ENCODE measurements at regions not wholly inside any gene's neighbourhood (a gene's known extent, or its start where the extent isn't known, plus 50 kb on each side); places are given as distances from the start of the nearest gene placed in this dataset.

GRCh38 chr6:95815389-95816056, 200.3 kb upstream of the FUT9 start (continued):
- peak; percentile 85; the same call in 1 of the 2 replicates for TF ChIP-seq ZNF280D (CRISPR knock-in tag; IDR thresholded peaks at IDR 0.05)
- TF ChIP-seq MTA3 (CRISPR knock-in tag; IDR thresholded peaks at IDR 0.05): no peak
- TF ChIP-seq GMEB2 (CRISPR knock-in tag; IDR thresholded peaks at IDR 0.05; ENCODE audit: low read depth): 0 out of 2 replicates have a peak, but pooled peaks have one; percentile 15
- TF ChIP-seq RBFOX2 (IDR thresholded peaks at IDR 0.05; ENCODE audit: low read depth, low read length): peak; percentile 44; the same call in 1 of the 2 replicates
- TF ChIP-seq TIGD3 (CRISPR knock-in tag; IDR thresholded peaks at IDR 0.05; ENCODE audit: borderline replicate concordance): no peak
- TF ChIP-seq YY1 (IDR thresholded peaks at IDR 0.05; ENCODE audit: insufficient read depth, insufficient replicate concordance, low read depth, low read length): no peak
- no peak for TF ChIP-seq IRF1 (CRISPR knock-in tag; IDR thresholded peaks at IDR 0.05; ENCODE audit: low read depth)
- TF ChIP-seq ARNTL (CRISPR knock-in tag; IDR thresholded peaks at IDR 0.05): peak; percentile 93
- TF ChIP-seq CBX5 (CRISPR knock-in tag; IDR thresholded peaks at IDR 0.05; ENCODE audit: borderline replicate concordance): peak; percentile 97
- no peak for TF ChIP-seq ZNF552 (CRISPR knock-in tag; IDR thresholded peaks at IDR 0.05; ENCODE audit: borderline replicate concordance)
- TF ChIP-seq KMT2A (CRISPR knock-in tag; IDR thresholded peaks at IDR 0.05): 0 out of 2 replicates have a peak, but pooled peaks have one; percentile 36
- no peak for TF ChIP-seq ZUFSP (CRISPR knock-in tag; IDR thresholded peaks at IDR 0.05; ENCODE audit: borderline replicate concordance)
- TF ChIP-seq ZNF7 (CRISPR knock-in tag; IDR thresholded peaks at IDR 0.05): peak; percentile 22; the same call in 1 of the 2 replicates
- TF ChIP-seq ZNF234 (CRISPR knock-in tag; conservative IDR thresholded peaks at IDR 0.05): no peak
- TF ChIP-seq ZNF282 (IDR thresholded peaks at IDR 0.05; ENCODE audit: partially characterized antibody): no peak
- no peak for TF ChIP-seq ZNF777 (CRISPR knock-in tag; IDR thresholded peaks at IDR 0.05)
- no peak for TF ChIP-seq GPN1 (CRISPR knock-in tag; IDR thresholded peaks at IDR 0.05; ENCODE audit: borderline replicate concordance)
- no peak for TF ChIP-seq ZNF841 (CRISPR knock-in tag; IDR thresholded peaks at IDR 0.05; ENCODE audit: borderline replicate concordance)
- peak; percentile 93 for TF ChIP-seq CREM (IDR thresholded peaks at IDR 0.05)
- no peak for TF ChIP-seq CREM (CRISPR knock-in tag; IDR thresholded peaks at IDR 0.05)

Data from HepG2 (cell line).